ENCODE measurements at regions not wholly inside any gene's neighbourhood (a gene's known extent, or its start where the extent isn't known, plus 50 kb on each side); places are given as distances from the start of the nearest gene placed in this dataset.

DNA sequence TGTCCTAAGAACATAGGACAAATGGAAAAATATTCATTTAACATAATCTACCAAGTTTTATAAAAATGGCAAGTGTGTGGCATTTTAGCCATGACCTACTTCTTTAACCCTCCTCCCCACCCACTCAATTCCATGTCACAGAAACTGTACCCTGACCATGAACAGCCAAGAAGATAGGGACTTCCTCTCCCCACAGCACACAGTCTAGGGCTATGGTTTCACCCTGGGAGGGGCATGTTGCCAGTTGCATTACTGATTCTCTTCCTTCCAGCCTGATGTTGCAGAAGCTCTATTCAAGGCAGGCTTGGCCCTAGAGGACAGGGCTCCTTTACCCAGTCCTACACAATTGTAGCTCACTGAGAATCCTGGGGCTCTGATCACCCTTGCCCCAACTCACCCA is 153.6 kb upstream of the KLF7 start:
- no peak for TF ChIP-seq RFX5 (IDR thresholded peaks at IDR 0.05; ENCODE audit: low read depth, low read length)
- TF ChIP-seq POLR2A (IDR thresholded peaks at IDR 0.05; ENCODE audit: low read depth, low read length), result no peak
- TF ChIP-seq, protein P1, sequence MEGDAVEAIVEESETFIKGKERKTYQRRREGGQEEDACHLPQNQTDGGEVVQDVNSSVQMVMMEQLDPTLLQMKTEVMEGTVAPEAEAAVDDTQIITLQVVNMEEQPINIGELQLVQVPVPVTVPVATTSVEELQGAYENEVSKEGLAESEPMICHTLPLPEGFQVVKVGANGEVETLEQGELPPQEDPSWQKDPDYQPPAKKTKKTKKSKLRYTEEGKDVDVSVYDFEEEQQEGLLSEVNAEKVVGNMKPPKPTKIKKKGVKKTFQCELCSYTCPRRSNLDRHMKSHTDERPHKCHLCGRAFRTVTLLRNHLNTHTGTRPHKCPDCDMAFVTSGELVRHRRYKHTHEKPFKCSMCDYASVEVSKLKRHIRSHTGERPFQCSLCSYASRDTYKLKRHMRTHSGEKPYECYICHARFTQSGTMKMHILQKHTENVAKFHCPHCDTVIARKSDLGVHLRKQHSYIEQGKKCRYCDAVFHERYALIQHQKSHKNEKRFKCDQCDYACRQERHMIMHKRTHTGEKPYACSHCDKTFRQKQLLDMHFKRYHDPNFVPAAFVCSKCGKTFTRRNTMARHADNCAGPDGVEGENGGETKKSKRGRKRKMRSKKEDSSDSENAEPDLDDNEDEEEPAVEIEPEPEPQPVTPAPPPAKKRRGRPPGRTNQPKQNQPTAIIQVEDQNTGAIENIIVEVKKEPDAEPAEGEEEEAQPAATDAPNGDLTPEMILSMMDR (conservative IDR thresholded peaks at IDR 0.05; ENCODE audit: low read depth, low read length), result no peak

Data from IMR-90 (cell line).